ENCODE measurements at regions not wholly inside any gene's neighbourhood (a gene's known extent, or its start where the extent isn't known, plus 50 kb on each side); places are given as distances from the start of the nearest gene placed in this dataset.

DNA sequence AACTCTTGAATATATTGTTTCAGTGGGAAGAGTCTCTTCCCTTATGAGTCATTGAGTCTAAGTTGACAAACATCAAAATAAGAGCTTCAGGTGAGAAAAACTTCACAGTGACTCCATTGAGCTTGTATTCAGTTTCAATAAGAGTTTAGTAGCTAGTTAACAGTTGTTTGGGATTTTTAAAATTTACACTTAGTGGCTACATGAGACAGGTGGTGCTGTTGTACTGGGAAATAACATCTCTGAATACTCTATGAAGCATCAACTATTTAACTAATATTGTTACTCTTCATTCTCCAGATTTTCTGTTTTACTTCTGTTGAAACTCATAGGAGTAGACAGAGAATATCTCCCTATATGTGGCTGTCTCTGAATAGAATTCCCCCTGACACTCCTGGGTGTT lies 1609.1 kb downstream of the C4orf33 start:
- TF ChIP-seq, protein P1, sequence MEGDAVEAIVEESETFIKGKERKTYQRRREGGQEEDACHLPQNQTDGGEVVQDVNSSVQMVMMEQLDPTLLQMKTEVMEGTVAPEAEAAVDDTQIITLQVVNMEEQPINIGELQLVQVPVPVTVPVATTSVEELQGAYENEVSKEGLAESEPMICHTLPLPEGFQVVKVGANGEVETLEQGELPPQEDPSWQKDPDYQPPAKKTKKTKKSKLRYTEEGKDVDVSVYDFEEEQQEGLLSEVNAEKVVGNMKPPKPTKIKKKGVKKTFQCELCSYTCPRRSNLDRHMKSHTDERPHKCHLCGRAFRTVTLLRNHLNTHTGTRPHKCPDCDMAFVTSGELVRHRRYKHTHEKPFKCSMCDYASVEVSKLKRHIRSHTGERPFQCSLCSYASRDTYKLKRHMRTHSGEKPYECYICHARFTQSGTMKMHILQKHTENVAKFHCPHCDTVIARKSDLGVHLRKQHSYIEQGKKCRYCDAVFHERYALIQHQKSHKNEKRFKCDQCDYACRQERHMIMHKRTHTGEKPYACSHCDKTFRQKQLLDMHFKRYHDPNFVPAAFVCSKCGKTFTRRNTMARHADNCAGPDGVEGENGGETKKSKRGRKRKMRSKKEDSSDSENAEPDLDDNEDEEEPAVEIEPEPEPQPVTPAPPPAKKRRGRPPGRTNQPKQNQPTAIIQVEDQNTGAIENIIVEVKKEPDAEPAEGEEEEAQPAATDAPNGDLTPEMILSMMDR (IDR thresholded peaks at IDR 0.05) = no peak
- TF ChIP-seq EZH2 (IDR thresholded peaks at IDR 0.05; ENCODE audit: borderline replicate concordance, insufficient read depth, low read depth, low read length, poor library complexity, severe bottlenecking) = no peak

Measured in B cell (primary cell).